ENCODE measurements at regions not wholly inside any gene's neighbourhood (a gene's known extent, or its start where the extent isn't known, plus 50 kb on each side); places are given as distances from the start of the nearest gene placed in this dataset.

DNA sequence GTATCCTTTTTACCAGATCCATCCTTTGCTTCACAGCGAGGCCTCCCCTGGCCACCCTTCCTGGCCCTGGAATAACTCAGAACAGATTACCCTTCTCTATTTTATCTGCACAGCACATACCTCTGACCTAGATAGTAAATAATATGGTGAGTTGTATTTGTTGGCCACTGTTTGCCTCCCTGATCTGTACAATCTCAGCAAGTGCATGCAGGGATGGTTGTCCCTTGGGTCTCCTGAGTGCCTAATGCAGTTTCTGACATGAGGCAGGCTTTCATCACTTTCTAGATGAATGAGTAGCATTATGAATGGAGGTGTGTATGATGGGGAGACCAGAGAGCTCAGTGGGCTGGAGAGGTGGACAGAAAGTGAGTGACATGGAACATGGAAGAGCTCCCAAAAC lies 525.1 kb upstream of the IGFBP3 start:
- TF ChIP-seq EZH2 (IDR thresholded peaks at IDR 0.05; ENCODE audit: insufficient read depth, poor library complexity, severe bottlenecking) = no peak
- no peak for TF ChIP-seq EZH2phosphoT487 (IDR thresholded peaks at IDR 0.05; ENCODE audit: insufficient read depth, low read depth)

Data from GM23248 (cell line).